GM18519 (cell line): ENCODE measurements at regions not wholly inside any gene's neighbourhood (a gene's known extent, or its start where the extent isn't known, plus 50 kb on each side); places are given as distances from the start of the nearest gene placed in this dataset.
"Not testable (repeated sequence)": the region's sequence is repeated elsewhere in the genome, so short reads cannot be mapped to it uniquely, and the experiment has no call there.

Source experiments
- ATAC-seq: cut with Tn5 transposase; IDR thresholded peaks from one replicate; pipeline ENCODE4 v1.9.1; 2021; ENCODE audit warnings: mild to moderate bottlenecking, moderate library complexity; ENCODE audit not compliant: unreplicated experiment, low FRiP score

DNA sequence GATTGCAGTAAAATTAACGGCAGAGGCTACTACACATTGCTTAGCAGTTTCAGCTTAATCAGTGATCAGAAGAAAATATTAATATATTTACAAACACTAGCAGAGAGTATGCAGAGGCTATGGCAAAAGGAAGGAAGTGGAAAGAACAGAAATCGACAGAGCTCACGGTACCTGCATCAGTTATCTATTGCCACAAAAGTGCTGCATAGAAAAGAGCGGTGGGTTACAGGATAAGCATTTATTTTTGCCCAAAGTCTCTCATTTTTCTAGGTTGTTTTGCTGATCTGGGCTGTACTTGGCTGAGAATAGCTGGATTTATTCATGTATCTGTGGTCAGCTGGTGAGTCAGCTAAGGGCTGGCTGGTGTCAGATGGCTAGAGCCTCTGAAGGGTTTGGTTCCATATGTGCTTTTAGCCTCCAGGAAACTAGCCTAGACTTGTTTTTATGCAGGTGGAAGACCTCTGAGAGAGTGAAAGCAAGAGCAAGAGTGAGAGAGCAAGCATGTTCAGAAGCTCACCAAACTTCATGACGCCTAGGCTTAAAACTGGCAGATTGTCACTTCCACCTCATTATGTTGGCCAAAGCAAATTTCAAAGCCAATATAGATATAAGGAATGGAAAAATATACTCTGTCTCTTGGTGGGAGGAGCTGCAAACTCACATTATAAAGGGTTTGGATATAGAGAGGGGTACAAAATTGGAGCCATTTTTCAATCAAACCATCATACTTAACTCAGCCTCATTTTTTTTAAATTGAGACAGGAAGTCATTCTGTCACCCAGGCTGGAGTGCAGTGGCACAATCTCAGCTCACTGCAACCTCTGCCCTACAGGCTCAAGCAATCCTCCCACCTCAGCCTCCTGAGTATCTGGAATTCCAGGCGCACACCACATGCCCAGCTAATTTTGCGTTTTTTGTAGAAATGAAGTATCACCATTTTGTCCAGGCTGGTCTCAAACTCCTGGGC lies 153.2 kb upstream of the RPL34 start:
- peak; percentile 96 for ATAC-seq

DNA sequence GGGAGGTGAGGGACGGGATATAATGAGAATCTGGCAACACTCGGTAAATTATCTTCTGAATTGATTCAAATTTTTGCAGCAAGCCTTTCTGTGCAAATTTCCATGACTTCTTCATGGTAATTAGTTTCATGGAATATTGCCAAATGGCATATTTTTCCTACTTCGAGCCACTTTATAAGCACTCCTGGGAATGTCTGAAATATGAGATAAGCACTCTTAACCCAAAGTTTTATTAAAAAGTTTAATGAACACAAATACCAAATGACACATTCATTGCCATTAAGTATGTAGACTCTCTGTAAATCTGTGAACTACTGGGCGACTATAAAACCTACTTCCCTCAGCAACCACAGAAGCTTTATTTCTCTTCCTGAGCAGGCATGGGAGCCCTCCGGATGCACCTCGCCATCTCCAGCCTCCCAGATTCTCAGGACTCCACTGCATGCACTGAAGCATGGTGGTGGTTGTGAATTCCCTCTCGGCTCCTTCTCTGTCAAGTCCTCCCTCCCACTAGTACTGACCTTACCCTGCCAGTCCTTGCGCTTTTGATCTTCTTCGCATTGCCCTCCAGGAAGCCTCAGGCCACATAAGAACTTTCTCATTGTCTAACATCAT lies 154.4 kb upstream of the RPL34 start:
- ATAC-seq = no peak

DNA sequence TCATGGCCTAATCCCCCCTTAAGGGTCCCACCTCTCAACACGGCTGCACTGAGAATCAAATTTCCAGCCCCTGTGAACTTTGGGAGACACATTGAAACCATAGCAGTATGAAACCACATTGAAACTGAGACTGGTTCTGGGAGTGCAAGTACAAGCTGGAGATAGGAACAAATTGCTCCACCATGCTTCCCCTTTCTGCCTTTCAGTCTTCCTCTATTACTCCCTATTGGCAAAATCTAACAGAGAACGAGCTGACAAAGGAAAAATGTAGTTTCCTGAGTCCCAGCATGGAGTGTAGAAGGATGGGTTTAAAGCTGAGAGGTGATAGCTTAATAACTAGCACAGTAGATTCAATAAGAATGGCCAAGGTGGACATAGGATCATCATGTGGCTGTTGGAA lies 161.7 kb upstream of the RPL34 start:
- no peak for ATAC-seq

DNA sequence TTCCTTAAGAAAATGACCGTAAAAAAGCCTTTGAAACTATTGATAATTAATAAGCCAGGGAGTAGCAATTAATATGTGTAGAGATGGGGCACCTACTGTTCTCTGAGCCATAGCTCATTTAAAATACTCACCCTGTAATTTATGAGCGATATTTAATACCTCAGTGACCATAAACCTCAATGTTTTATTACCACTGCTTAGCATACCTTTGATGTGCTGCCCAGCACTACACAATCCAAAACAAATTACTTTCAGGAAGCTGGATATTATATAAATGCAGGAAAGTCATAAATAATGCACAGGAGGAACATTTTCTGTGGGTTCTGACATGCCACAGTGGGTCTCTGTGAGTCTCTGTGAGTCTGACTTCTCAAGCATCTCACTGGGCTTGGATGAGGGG lies 166.1 kb upstream of the RPL34 start:
- ATAC-seq = no peak

DNA sequence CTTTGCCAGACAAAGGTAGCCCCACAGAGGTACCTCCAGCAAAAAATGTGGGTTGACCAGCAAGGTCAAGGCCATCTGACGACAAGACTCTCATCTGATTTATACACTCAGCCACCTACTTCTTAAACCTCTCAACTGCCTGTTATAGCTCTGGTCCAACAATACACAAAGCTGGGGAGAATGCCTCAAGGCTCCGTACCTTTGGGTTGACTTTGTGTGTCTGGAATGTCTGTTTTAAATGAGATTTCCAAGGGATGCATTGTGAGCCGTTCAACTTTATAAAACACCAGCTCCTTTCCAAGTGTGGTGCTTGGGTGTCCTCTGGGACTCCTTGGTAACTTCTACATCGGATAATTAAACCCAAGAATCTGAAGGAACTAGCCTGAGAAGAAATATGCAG lies 167.0 kb upstream of the RPL34 start:
- ATAC-seq = no peak

DNA sequence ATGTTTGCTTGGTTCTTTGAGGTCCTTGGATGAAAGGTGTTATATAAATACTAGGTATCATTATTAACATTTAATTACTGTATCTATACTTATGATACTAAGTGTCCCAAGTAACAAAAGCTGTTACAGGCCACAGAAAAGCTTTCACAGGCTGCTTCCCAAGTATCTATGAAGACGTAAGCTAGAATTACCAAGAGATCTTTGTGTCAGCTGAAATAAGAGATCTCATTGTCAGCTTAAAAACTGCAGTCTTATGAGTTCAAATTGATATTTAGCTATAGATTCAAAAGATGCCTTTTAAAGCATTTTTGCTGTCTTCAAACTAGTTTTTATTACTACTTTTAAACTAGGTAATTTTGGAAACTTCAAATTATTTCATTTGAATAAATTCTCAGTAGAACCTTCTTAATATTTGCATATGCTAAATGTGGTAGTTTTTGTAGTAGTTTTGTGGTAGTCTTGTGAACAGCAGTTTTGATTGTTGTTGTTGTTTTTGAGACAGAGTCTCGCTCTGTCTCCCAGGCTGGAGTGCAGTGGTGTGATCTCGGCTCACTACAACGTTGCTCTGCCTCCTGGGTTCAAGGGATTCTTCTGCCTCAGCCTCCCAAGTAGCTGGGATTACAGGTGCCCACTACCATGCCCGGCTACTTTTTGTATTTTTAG lies 170.0 kb upstream of the RPL34 start:
- ATAC-seq = no peak

DNA sequence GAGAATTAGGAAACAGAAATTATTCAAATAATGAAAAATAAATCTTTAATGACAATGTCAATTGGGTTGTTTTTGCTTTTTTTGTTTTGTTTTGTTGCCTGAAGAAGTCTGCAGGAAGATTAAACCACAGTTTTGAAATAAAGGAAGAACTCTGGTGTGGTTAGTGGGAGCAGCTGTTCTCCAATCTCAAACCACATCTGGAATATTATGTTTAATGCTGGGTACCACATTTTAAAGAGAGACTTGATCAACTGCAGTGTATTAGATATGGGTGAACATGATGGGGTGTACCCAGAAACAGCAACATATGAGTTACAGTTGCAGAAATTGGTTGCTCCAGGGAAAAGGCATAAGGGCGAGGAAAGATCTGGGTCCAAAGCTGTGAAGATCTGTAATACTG lies 171.2 kb upstream of the RPL34 start:
- no peak for ATAC-seq

DNA sequence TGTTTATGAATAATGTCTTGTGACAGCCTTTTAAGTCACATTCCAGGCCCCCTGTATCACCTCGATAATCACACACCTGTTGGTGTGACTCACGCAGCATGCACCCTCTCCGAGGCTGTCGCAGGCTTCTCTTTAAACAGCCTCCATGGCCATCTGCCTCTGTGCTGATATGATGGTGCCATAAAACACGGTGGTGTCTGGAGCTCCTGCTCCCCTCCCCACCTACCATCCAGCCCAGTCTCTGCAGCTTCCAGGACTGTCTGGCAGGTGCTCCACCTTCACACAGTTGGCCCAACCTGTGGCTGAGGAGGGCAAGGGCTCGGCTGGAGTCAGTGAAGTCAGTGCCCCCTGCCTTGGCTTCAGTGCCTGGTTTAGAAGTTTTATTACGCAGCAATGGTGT lies 173.8 kb upstream of the RPL34 start:
- ATAC-seq = no peak

DNA sequence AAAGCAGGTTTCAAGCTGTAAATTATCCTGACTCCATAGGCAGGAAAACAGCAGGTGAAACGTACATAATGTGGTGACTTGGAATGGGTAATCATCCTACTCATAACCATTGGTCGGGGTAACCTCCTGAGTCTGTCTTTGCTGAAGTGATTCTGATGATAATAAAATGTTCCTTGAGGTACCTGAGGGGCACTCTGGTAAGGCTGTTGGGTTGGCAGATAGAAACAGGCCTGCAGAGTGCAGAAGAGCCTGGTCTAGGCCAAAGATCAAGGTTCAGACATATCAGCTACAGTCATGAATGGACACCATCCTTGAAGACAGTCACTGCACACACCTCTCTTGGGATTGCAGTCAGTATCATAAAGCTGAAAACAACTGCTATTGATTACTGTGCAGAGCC lies 174.7 kb upstream of the RPL34 start:
- ATAC-seq = no peak

DNA sequence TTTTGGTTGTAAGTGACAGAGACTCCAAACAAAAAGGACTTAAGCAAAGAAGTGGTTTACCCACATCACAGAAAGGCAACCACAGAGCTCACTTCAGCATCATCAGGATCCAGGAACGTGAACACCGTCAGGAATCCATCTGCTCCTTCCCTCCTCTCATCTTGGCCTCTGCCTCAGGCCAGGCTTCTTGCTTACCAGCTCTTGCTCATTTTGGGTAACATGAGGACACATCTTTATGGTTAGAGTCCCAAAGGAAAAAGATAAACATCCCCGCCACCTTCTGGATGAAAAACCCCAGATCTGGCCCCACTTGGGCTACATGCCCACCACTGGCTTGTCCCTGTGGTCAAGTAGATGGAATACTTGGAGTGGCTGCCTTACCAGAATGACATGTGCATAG lies 176.8 kb upstream of the RPL34 start:
- no peak for ATAC-seq

DNA sequence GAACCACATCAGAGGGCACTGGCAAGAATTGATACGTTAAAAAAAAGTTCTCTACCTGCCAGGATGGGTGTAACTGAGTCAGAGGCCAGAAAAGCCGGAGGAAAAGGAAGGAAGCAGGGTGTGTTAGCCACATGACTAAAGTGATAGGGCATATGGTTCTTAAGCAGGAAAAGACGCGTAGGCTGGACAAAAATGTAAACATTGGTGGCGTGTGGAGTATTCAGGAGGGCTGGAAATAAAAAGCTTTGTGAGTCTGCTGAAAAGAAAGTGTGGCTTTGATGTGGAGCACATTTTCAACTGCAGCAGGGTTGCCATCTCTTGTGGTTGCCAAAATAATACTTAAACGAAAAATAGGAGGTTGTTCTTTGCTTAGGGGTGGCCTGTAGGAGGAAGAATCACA lies 186.5 kb upstream of the RPL34 start:
- ATAC-seq = no peak

DNA sequence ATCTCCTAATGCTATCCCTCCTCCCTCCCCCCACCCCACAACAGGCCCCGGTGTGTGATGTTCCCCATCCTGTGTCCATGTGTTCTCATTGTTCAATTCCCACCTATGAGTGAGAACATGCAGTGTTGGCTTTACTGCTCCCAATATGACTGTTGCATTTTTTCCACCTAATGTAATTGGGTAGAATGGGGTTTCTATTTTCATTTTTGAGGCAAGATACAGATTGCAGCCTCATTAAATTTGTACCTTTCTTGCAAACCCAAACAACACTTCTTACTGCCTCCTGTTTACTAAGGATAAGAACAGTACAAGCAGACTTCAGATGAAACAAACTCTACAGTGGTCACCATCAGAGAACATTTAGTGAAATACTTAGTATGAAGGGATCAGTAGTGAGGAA lies 187.0 kb upstream of the RPL34 start:
- not testable (repeated sequence) for ATAC-seq

DNA sequence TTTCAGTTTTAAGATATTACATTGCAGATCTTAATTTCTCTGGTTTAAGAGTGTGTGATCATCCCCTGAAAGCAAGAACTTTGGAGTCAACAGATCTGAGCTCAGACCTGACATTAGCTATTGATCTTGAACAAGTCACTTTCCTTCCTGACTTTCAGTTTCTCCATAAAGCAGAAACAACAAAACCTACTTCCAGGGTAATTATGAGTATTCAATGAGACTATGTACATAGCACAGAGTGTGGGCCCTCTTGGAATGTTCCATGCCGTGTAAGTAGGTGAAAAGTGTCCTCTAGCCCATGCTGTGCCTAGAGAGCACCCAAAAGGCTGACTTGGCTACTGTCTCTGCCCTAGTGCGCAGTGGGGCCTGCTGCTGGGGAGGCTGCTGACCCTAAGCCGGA lies 188.0 kb upstream of the RPL34 start:
- ATAC-seq = no peak

DNA sequence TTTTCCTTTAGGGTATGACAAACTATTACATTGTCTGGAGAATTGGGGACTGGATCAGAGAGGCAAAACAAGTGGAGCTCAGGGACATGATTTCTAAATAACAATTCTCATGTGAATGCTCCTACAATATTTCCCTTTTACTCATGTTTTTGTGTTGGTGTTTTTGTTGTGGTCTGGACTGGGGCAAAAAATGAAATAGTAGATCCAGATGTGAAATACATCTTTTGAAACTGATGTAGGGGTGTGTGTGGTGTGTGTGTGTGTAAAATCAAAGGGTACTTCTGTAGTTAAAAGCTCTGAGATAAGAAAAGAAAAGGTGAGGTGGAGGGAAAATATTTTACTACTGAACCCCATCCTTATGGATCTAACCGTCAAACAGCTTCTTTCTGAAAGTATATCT lies 188.4 kb upstream of the RPL34 start:
- no peak for ATAC-seq

DNA sequence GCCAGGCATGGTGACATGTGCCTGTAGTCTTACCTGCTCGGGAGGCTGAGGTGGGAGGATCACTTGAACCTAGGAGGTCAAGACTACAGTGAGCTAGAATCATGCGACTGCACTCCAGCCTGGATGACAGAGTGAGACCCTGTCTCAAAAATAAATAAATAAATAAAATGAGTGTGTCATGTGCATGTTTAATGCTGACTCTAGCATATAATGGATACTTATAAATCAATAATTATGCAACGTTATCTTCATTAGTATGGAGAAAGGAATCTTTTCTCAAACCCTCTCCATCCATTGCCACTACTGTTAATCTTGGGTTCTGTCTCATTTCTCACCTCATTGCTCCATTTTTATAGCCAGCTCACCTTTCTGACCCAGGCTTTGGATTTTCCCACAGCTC lies 189.5 kb upstream of the RPL34 start:
- ATAC-seq = no peak

DNA sequence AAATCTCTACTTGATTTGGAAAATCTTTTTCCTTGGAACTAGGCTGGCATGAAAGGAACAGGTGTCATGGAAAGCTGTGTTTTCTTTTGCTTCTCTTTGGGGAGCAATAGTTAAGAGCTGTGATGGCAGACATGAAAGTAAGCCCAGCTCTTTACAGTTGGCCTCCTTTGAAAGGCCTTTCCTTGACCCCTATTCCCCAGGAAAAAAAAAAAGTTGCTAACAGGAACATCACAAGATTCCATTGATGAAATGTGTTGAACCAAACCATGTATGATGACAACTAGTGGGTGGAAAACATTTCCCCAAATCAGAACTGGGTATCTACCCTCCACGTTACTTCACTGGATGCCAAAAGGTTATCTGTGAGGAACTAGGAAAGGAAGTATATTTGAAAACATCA lies 190.7 kb upstream of the RPL34 start:
- ATAC-seq = no peak

DNA sequence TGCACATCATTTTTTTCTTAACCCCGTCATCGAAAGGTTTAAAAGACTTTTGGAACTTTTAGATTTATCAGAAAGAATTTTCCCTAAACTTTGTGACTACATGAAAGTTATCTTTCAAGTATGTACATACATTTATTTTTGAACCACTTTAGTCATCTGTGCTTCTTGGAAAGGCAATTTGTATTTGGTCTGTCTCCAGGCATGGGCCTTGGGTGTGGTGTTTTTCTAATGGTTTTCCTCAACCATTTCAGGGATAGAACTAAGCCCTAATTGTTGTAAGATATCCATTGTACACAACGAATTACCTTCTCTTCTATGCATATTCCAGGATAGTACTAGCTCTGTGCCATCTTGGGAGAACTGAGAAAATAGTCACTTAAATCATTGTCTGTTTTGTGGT lies 191.5 kb upstream of the RPL34 start:
- no peak for ATAC-seq

DNA sequence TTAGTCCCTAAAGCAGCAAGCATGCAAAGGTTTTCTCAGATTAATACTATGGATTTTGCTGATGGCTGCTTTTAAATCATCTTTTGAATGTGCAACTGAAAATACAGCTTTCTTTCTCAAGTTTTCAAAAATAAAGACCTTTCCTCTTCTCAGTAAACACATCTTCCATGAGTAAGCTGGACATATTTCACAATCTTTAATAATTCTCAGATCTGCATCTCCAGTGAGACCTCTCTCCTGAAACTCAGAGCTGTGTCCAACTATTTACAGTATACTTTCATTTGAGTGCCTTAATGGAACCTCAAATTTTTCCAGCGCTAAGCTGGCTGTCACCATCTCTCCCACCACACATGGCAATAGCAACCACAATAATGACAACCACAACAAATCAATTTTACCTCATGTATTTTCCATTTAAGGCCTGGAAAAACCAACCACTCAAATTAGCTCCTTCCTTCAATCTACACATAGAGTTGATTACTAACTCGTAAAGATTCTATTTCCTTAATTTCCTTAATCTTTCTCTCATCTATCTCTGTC lies 192.4 kb upstream of the RPL34 start:
- no peak for ATAC-seq

DNA sequence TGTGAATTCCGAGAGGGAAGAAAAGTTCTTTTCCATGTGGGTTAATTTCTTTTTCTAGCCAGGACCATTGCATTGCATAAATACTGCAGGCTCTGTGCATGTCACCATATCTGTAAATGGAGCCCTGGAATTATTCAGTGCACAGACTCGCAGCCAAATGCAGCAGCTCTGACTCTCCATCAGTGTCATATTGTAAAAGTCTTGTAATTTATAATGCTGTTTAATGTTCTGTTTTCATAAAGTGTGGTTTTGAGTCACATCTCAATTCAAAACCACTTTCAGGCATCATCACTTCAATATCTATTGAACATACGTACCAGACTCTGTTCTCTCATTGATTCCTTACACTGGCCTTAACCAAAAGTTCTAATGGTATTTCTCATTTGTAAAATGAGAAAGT lies 193.9 kb upstream of the RPL34 start:
- no peak for ATAC-seq

DNA sequence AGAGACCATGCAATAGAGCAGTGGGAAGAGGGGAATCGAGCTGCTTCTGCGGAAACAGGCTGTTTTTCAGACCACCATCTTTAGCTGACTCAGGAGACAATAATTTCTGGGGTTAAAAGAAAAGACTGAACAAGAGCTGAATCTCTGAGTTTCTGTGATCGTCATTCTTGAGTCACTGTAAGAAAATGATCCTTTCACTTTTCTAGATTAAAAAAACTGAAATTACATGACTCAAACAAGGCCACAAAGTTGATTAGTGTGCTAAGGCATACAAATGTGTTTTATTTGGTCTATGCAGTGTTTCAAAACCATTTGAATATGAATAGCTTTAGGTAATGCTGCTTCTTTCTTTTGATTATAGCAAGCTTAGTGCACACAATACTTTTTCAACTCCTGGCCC lies 194.4 kb upstream of the RPL34 start:
- no peak for ATAC-seq

DNA sequence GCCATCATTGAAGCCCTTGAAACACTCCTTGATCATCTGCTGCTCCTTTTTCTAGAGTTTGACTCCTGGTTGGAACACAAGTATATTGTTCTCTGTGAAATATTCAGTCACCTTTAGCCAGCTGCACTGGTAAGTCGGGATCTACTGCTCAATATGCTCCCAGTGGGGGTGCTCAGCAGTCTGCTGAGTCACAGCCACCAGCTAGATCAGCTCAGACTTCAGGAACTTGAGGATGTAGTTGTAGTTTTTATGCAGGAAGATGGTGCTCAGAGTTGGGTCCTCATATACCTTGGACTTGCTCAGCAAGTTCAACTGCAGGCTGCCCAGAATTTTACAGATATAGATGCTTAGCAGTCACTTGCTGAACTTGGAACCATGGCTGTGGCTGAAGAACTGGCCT lies 202.5 kb upstream of the RPL34 start:
- no peak for ATAC-seq
